ENCODE measurements at regions not wholly inside any gene's neighbourhood (a gene's known extent, or its start where the extent isn't known, plus 50 kb on each side); places are given as distances from the start of the nearest gene placed in this dataset.
"Not testable (repeated sequence)": the region's sequence is repeated elsewhere in the genome, so short reads cannot be mapped to it uniquely, and the experiment has no call there.

DNA sequence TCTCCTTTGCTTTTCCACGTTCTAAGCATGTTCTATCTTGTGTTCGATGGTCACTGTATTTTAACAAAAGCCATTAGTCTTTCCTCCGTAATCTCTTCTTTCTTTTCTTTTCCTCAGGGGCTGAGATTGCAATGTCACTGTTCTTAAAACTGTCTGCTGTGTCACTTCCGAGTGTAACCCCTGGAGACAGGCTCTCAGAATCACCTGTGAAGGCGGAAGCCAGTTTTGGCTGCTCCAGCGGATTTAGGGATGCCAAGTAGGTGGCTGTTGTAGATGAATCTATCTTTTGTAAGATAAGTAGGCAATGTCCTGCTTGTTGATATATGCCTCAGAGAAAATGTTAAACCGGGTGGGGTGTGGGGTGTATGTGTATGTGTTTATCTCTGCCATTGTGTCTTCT lies 94.7 kb upstream of the L3MBTL4 start:
- no peak for TF ChIP-seq CTCF (IDR thresholded peaks at IDR 0.05; ENCODE audit: borderline replicate concordance, control extremely low read depth, extremely low read depth, insufficient read depth, missing control alignments)
- in situ Hi-C loops (cut with MboI; ENCODE audit: low sequenced_read_pairs, unreplicated experiment): no loop called here
- no peak for DNase-seq (ENCODE audit: low spot score)

DNA sequence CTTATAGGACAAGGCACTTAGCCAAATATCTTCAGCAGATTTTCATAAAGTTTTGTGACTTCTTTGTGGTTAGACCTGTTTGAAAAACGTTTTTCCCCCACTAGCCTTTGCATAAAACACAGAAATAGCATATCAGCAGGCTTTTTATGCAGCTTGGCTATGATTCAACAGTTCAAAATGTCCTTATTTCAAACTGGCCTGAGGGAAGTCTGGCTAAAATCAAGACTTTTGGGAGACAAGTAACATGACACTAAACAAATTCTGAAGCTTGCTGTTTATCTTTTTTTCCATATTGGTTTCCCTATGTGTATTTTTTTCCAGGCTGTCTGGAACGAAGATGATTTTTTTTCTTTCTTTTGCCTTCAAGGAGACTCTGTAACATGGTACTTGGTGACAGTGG lies 95.1 kb upstream of the L3MBTL4 start:
- no peak for DNase-seq (ENCODE audit: low spot score)
- in situ Hi-C loops (cut with MboI; ENCODE audit: low sequenced_read_pairs, unreplicated experiment): no loop called here
- TF ChIP-seq CTCF (IDR thresholded peaks at IDR 0.05; ENCODE audit: borderline replicate concordance, control extremely low read depth, extremely low read depth, insufficient read depth, missing control alignments): no peak

- no peak for TF ChIP-seq CTCF (IDR thresholded peaks at IDR 0.05; ENCODE audit: borderline replicate concordance, control extremely low read depth, extremely low read depth, insufficient read depth, missing control alignments)
- no peak for DNase-seq (ENCODE audit: low spot score)
- in situ Hi-C loops (cut with MboI; ENCODE audit: low sequenced_read_pairs, unreplicated experiment): loop anchor here (10.0 kb wide), 1 partner anchor 646 kb away; no protein-coding TSS in a partner anchor
Observed at GRCh38 chr18:6520901-6521300, 106.2 kb upstream of the L3MBTL4 start.

- DNase-seq (ENCODE audit: low spot score): peak; percentile 44
- in situ Hi-C loops (cut with MboI; ENCODE audit: low sequenced_read_pairs, unreplicated experiment): loop anchor here (10.0 kb wide), 1 partner anchor 647 kb away; no protein-coding TSS in a partner anchor
- TF ChIP-seq CTCF (IDR thresholded peaks at IDR 0.05; ENCODE audit: borderline replicate concordance, control extremely low read depth, extremely low read depth, insufficient read depth, missing control alignments): peak; percentile 78
Observed at GRCh38 chr18:6521803-6522418, 107.2 kb upstream of the L3MBTL4 start.

- no peak for TF ChIP-seq CTCF (IDR thresholded peaks at IDR 0.05; ENCODE audit: borderline replicate concordance, control extremely low read depth, extremely low read depth, insufficient read depth, missing control alignments)
- no peak for DNase-seq (ENCODE audit: low spot score)
- in situ Hi-C loops (cut with MboI; ENCODE audit: low sequenced_read_pairs, unreplicated experiment): loop anchor here (10.0 to 25.0 kb wide), 5 partner anchors 137 to 913 kb away; no protein-coding TSS in a partner anchor
Observed at GRCh38 chr18:6525604-6526003, 110.9 kb upstream of the L3MBTL4 start.

DNA sequence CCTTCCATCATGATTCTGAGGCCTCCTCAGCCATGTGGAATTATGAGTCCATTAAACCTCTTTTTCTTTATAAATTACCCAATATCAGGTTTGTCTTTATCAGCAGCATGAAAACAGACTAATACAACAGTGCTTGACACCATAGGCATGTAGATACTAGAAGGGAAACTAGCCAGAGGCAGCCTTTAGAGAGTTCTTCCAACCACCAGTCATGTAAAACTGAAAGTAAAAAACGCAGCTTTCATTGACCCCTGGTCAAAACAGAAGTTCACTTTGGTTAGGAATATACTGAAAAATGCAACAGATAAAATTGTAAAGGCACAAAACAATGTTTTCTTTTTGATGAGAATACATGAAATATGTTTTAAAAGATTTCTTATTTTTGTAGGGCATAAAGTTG lies 122.8 kb upstream of the L3MBTL4 start:
- in situ Hi-C loops (cut with MboI; ENCODE audit: low sequenced_read_pairs, unreplicated experiment): loop anchor here (25.0 kb wide), 4 partner anchors 125 to 925 kb away; no protein-coding TSS in a partner anchor
- DNase-seq (ENCODE audit: low spot score): no peak
- no peak for TF ChIP-seq CTCF (IDR thresholded peaks at IDR 0.05; ENCODE audit: borderline replicate concordance, control extremely low read depth, extremely low read depth, insufficient read depth, missing control alignments)

GRCh38 chr18:6541131-6541679 lies 126.5 kb upstream of the L3MBTL4 start:
- in situ Hi-C loops (cut with MboI; ENCODE audit: low sequenced_read_pairs, unreplicated experiment): loop anchor here (25.0 kb wide), 4 partner anchors 121 to 929 kb away; no protein-coding TSS in a partner anchor

More at GRCh38 chr18:6541131-6541679, 126.5 kb upstream of the L3MBTL4 start:
- not testable (repeated sequence) for DNase-seq (ENCODE audit: low spot score)
